ENCODE measurements at regions not wholly inside any gene's neighbourhood (a gene's known extent, or its start where the extent isn't known, plus 50 kb on each side); places are given as distances from the start of the nearest gene placed in this dataset.
A peak's percentile ranks its signal among the peaks of the same experiment; 100 is the strongest.

- DNase-seq (ENCODE audit: low read depth): no peak
- TF ChIP-seq POLR2A (IDR thresholded peaks at IDR 0.05; ENCODE audit: extremely low read depth, insufficient read length) (no peak), MYC (IDR thresholded peaks at IDR 0.05; ENCODE audit: low read depth, low read length) (no peak), MAX (IDR thresholded peaks at IDR 0.05; ENCODE audit: low read depth, low read length) (no peak), CTCF (IDR thresholded peaks at IDR 0.05; ENCODE audit: low read depth, low read length) (no peak)
- no peak overlapping the region for H3K4me3 ChIP-seq (ENCODE audit: low read depth, low read length)
These were observed 204.5 kb downstream of the PLK2 start for GRCh38 chr5:58255386-58255785.

GRCh38 chr5:58248221-58248620, 211.7 kb downstream of the PLK2 start:
- TF ChIP-seq MYC (IDR thresholded peaks at IDR 0.05; ENCODE audit: low read depth, low read length): no peak
- no peak for TF ChIP-seq POLR2A (IDR thresholded peaks at IDR 0.05; ENCODE audit: extremely low read depth, insufficient read length)
- TF ChIP-seq MAX (IDR thresholded peaks at IDR 0.05; ENCODE audit: low read depth, low read length): no peak
- TF ChIP-seq CTCF (IDR thresholded peaks at IDR 0.05; ENCODE audit: low read depth, low read length): no peak
- no peak for DNase-seq (ENCODE audit: low read depth)
- H3K4me3 ChIP-seq (ENCODE audit: low read depth, low read length): no peak overlapping the region

GRCh38 chr5:58246461-58246944, 213.4 kb downstream of the PLK2 start:
- H3K4me3 ChIP-seq (ENCODE audit: low read depth, low read length): no peak overlapping the region
- DNase-seq (ENCODE audit: low read depth): no peak
- no peak for TF ChIP-seq MYC (IDR thresholded peaks at IDR 0.05; ENCODE audit: low read depth, low read length)
- TF ChIP-seq POLR2A (IDR thresholded peaks at IDR 0.05; ENCODE audit: extremely low read depth, insufficient read length): no peak
- no peak for TF ChIP-seq MAX (IDR thresholded peaks at IDR 0.05; ENCODE audit: low read depth, low read length)
- TF ChIP-seq CTCF (IDR thresholded peaks at IDR 0.05; ENCODE audit: low read depth, low read length): no peak

GRCh38 chr5:58245476-58245840, 214.4 kb downstream of the PLK2 start:
- no peak for DNase-seq (ENCODE audit: low read depth)
- no peak overlapping the region for H3K4me3 ChIP-seq (ENCODE audit: low read depth, low read length)
- TF ChIP-seq CTCF (IDR thresholded peaks at IDR 0.05; ENCODE audit: low read depth, low read length): no peak
- TF ChIP-seq MAX (IDR thresholded peaks at IDR 0.05; ENCODE audit: low read depth, low read length): no peak
- no peak for TF ChIP-seq MYC (IDR thresholded peaks at IDR 0.05; ENCODE audit: low read depth, low read length)
- no peak for TF ChIP-seq POLR2A (IDR thresholded peaks at IDR 0.05; ENCODE audit: extremely low read depth, insufficient read length)

GRCh38 chr5:58244819-58245475, 214.9 kb downstream of the PLK2 start:
- TF ChIP-seq MAX (IDR thresholded peaks at IDR 0.05; ENCODE audit: low read depth, low read length) (no peak), CTCF (IDR thresholded peaks at IDR 0.05; ENCODE audit: low read depth, low read length) (no peak), POLR2A (IDR thresholded peaks at IDR 0.05; ENCODE audit: extremely low read depth, insufficient read length) (no peak), MYC (IDR thresholded peaks at IDR 0.05; ENCODE audit: low read depth, low read length) (no peak)
- no peak overlapping the region for H3K4me3 ChIP-seq (ENCODE audit: low read depth, low read length)
- peak; percentile 2 for DNase-seq (ENCODE audit: low read depth)
